GM12878 (cell line): ENCODE measurements at regions not wholly inside any gene's neighbourhood (a gene's known extent, or its start where the extent isn't known, plus 50 kb on each side); places are given as distances from the start of the nearest gene placed in this dataset.

Experiments
- ATAC-seq: fragments of 200-7000 bp; cut with Tn5 transposase; 3 replicates; pipeline ENCODE4 v1.9.1; 2020; ENCODE audit warnings: mild to moderate bottlenecking, moderate library complexity
- BruUV-seq: library from RNA; stranded (reverse); fragments of 400-500 nt; replicated peaks from 2 replicates; lab custom pipeline; 2021; lab: Mats Ljungman, UMichigan
- CTCF ChIA-PET: fragments of 300-600 bp; sonication (Branson Sonifier 250); formaldehyde crosslinking; extraction: SDS; loops from one replicate; lab custom pipeline; 2021; ENCODE audit warnings: inconsistent platforms; lab: Yijun Ruan, JAX
- POLR2A ChIA-PET: fragments of 350-600 bp; formaldehyde crosslinking; extraction: SDS; loops from one replicate; lab custom pipeline; 2021; ENCODE audit warnings: inconsistent platforms; lab: Charles Lee
- RAD21 ChIA-PET: fragments of 300-600 bp; sonication (Branson Sonifier 250); formaldehyde crosslinking; loops from one replicate; lab custom pipeline; 2023; ENCODE audit warnings: antibody characterized with exemption; ENCODE audit not compliant: unreplicated experiment; lab: Charles Lee
- SMC1A ChIA-PET: fragments of 300-600 bp; sonication (Branson Sonifier 250); formaldehyde crosslinking; loops from one replicate; lab custom pipeline; 2023; ENCODE audit not compliant: unreplicated experiment, uncharacterized antibody; lab: Charles Lee
- DNase-seq: peaks from one replicate; pipeline ENCODE4 v3.0.0-alpha.2; 2011; ENCODE audit warnings: low read depth, low spot score
- FAIRE-seq: peaks from 3 replicates; lab custom pipeline; 2011; peaks lifted over from hg19 to GRCh38; lab: Jason Lieb, UNC
- H2AFZ ChIP-seq: 2 replicates; pipeline ENCODE4 v1.6.0; 2011; ENCODE audit warnings: low read depth, low read length, control low read depth; ENCODE audit not compliant: control insufficient read depth
- H3K27ac ChIP-seq: 2 replicates; pipeline ENCODE4 v1.5.1; 2011; ENCODE audit warnings: control low read depth; ENCODE audit not compliant: control insufficient read depth, insufficient read depth
- H3K27me3 ChIP-seq, 2 experiments: replicated peaks in 1 of 2; 2 replicates each; pipeline versions ENCODE4 v1.6.0 to v1.6.1; 2011; ENCODE audit warnings: low read length in 1 of 2; ENCODE audit not compliant: control insufficient read depth in 2 of 2, insufficient read depth in 2 of 2
- H3K36me3 ChIP-seq, 2 experiments: 2 replicates each; pipeline ENCODE4 v1.5.1; 2011; ENCODE audit warnings: low read length in 1 of 2; ENCODE audit not compliant: control insufficient read depth in 2 of 2, insufficient read depth in 2 of 2
- H3K4me1 ChIP-seq: 2 replicates; pipeline ENCODE4 v1.6.1; 2011; ENCODE audit warnings: mild to moderate bottlenecking, low read length, moderate library complexity, mixed read lengths; ENCODE audit not compliant: control insufficient read depth, insufficient read depth
- H3K4me2 ChIP-seq: 2 replicates; pipeline ENCODE4 v1.6.0; 2011; ENCODE audit warnings: control low read depth; ENCODE audit not compliant: control insufficient read depth, insufficient read depth
- H3K4me3 ChIP-seq: fragments of 200-600 bp; sonication (generic); 2 replicates; pipeline ENCODE4 v1.5.1; 2016
- H3K79me2 ChIP-seq: 2 replicates; pipeline ENCODE4 v1.6.0; 2011; ENCODE audit warnings: low read length; ENCODE audit not compliant: control insufficient read depth, insufficient read depth
- H3K9ac ChIP-seq: 2 replicates; pipeline ENCODE4 v1.8.0; 2011; ENCODE audit warnings: low read length, control low read depth, mixed read lengths; ENCODE audit not compliant: control insufficient read depth, insufficient read depth
- H3K9me3 ChIP-seq: replicated peaks from 3 replicates; pipeline ENCODE4 v1.5.1; 2011; ENCODE audit warnings: mild to moderate bottlenecking, low read length; ENCODE audit not compliant: control insufficient read depth, insufficient read depth
- H4K20me1 ChIP-seq: 2 replicates; pipeline ENCODE4 v1.6.0; 2011; ENCODE audit not compliant: control insufficient read depth, insufficient read depth
- BRCA1 ChIP-seq: IDR thresholded peaks from 2 replicates; pipeline ENCODE4 v1.6.1; 2011; ENCODE audit warnings: low read depth, low read length, improper control_type of control experiment
- CBX5 ChIP-seq: sonication (generic); IDR thresholded peaks from 2 replicates; pipeline ENCODE4 v1.6.1; 2016; ENCODE audit warnings: low read depth, moderate library complexity, mild to moderate bottlenecking, inconsistent platforms
- DPF2 ChIP-seq: fragments of 450-650 bp; IDR thresholded peaks from 2 replicates; pipeline ENCODE4 v1.6.1; 2017; ENCODE audit warnings: mild to moderate bottlenecking
- GABPA ChIP-seq: IDR thresholded peaks from 2 replicates; pipeline ENCODE4 v1.6.1; 2014; ENCODE audit warnings: antibody characterized with exemption, low read depth, mild to moderate bottlenecking, inconsistent platforms
- KAT2A ChIP-seq: conservative IDR thresholded peaks from 2 replicates; pipeline ENCODE4 v1.6.1; 2011; ENCODE audit warnings: low read depth, low read length; ENCODE audit not compliant: control insufficient read depth
- MAX ChIP-seq: IDR thresholded peaks from 2 replicates; pipeline ENCODE4 v1.6.1; 2012; ENCODE audit warnings: low read depth, low read length, improper control_type of control experiment
- NFXL1 ChIP-seq: fragments of 450-650 bp; IDR thresholded peaks from 2 replicates; pipeline ENCODE4 v1.6.1; 2017; ENCODE audit warnings: antibody characterized with exemption, mild to moderate bottlenecking, borderline replicate concordance
- SPI1 ChIP-seq: IDR thresholded peaks from 2 replicates; pipeline ENCODE4 v1.6.1; 2011; ENCODE audit warnings: low read depth, mild to moderate bottlenecking, low read length, moderate library complexity, borderline replicate concordance; ENCODE audit not compliant: insufficient read depth
- SRF ChIP-seq, 2 experiments: IDR thresholded peaks; 2 replicates each; pipeline ENCODE4 v1.6.1; 2011; ENCODE audit warnings: low read depth in 2 of 2, low read length in 2 of 2, mild to moderate bottlenecking in 1 of 2, moderate library complexity in 1 of 2
- TCF3 ChIP-seq: IDR thresholded peaks from 2 replicates; pipeline ENCODE4 v1.6.1; 2012; ENCODE audit warnings: low read depth, mild to moderate bottlenecking, low read length, borderline replicate concordance; ENCODE audit not compliant: insufficient read depth
- YBX1 ChIP-seq: fragments of 450-650 bp; IDR thresholded peaks from 2 replicates; pipeline ENCODE4 v1.6.1; 2016; ENCODE audit warnings: antibody characterized with exemption
- WGBS: methylation state at CpG from one replicate; pipeline ENCODE4 v1.1.6; 2016; ENCODE audit warnings: low lambda C conversion rate; ENCODE audit not compliant: insufficient replicate concordance, insufficient coverage; ENCODE audit errors: missing lambda C conversion rate; 5-methylcytosine and 5-hydroxymethylcytosine counted together
- in situ Hi-C: fragments of 300-500 bp; cut with MboI; formaldehyde crosslinking; loops from 9 replicates; pipeline ENCODE4 v1.14.3; 2018; ENCODE audit warnings: mixed read lengths
- intact Hi-C: fragments of 100-400 bp; cut with micrococcal nuclease; formaldehyde crosslinking; loops from one replicate; pipeline ENCODE4 v1.14.2; 2022; ENCODE audit not compliant: unreplicated experiment

- WGBS, result 20% methylated on average over 12 of the region's 12 CpGs
- no peaks in the 10 kb centered on the region for H3K9me3 ChIP-seq
- DNase-seq, result no peak
- peak; percentile 59 for ATAC-seq
- H3K27ac ChIP-seq, result no peak overlapping the region
- H4K20me1 ChIP-seq, result no peaks in the 10 kb centered on the region
- H3K36me3 ChIP-seq, result no peaks in the 10 kb centered on the region
- H2AFZ ChIP-seq, result peak overlapping the region; percentile 56
- H3K27me3 ChIP-seq, result peaks cover 0 to 1% of the 10 kb centered on the region in 2 experiments; a peak in 1 of 4 replicates
- BruUV-seq, result no TSS peak
- in situ Hi-C loops (no loop called here), intact Hi-C loops (no loop called here)
- H3K79me2 ChIP-seq, result no peaks in the 10 kb centered on the region
- H3K9ac ChIP-seq, result no peak overlapping the region
- no peak for TF ChIP-seq BRCA1
- TF ChIP-seq CBX5, result no peak
- TF ChIP-seq MAX, result no peak
- TF ChIP-seq KAT2A, result no peak
- TF ChIP-seq TCF3, result 0 out of 2 replicates have a peak, but pooled peaks have one; percentile 27
- TF ChIP-seq SRF (IDR thresholded peaks at IDR 0.05; ENCODE audit: low read depth in 2 of 2, low read length in 2 of 2), result peak in 1 of 2 experiments; percentile 42; a peak in 1 of 4 replicates
- TF ChIP-seq GABPA, result no peak
- no peak for TF ChIP-seq DPF2
- TF ChIP-seq NFXL1, result no peak
- no peak for TF ChIP-seq YBX1
- peak; percentile 60 for TF ChIP-seq SPI1
- no peak for FAIRE-seq
- ChIA-PET CTCF (no interaction called here), POLR2A (no interaction called here), SMC1A (no interaction called here), RAD21 (no interaction called here)
- no peak overlapping the region for H3K4me2 ChIP-seq
- H3K4me1 ChIP-seq, result peaks cover 8% of the 10 kb centered on the region
- H3K4me3 ChIP-seq, result no peak overlapping the region
These were observed 75.2 kb upstream of the TP53I11 start for GRCh38 chr11:45025716-45026492.
